ENCODE measurements at regions not wholly inside any gene's neighbourhood (a gene's known extent, or its start where the extent isn't known, plus 50 kb on each side); places are given as distances from the start of the nearest gene placed in this dataset.

DNA sequence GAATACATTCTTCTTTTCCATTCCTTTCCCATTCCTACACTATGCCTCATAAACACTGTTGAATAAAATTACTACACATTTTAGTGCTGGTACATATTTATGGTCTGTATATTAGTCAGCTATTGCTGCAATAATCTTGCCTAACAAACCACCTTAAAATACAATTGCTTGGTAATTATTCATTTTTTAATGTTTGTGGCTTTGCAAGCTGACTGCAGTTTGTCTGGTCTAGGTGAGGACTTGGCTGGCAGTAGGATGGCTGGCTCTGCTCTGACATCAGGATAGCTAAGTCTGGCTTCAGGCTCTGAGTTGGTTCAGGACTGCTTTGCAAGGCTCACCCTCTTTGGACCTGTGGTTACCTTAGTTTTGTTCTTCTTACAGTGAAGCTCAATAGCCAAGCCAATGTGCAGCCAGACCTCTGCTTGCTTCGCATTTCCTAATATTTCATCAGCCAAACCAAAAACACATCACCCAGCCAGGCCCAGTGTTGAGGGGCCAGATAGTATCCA lies 913.4 kb upstream of the RAG2 start:
- Histone ChIP-seq H3K27me3 (ENCODE audit: insufficient read depth, low read length) (no peaks in the 10 kb centered on the region), H3K27ac (ENCODE audit: low read depth, low read length) (peak overlapping the region; percentile 53), H4K20me1 (ENCODE audit: insufficient read depth, low read length) (no peaks in the 10 kb centered on the region), H3K9me3 (ENCODE audit: low read depth, low read length) (no peaks in the 10 kb centered on the region), H3K36me3 (ENCODE audit: insufficient read depth, low read length) (no peaks in the 10 kb centered on the region), H3K4me3 (ENCODE audit: insufficient read depth, low read length) (no peak overlapping the region), H3K4me2 (ENCODE audit: insufficient read depth, low read length) (no peak overlapping the region), H3K79me2 (ENCODE audit: insufficient read depth, low read length) (no peaks in the 10 kb centered on the region), H2AFZ (ENCODE audit: low read length) (no peak overlapping the region), H3K4me1 (ENCODE audit: insufficient read depth, low read length) (peaks cover 8% of the 10 kb centered on the region)
- TF ChIP-seq, protein P1, sequence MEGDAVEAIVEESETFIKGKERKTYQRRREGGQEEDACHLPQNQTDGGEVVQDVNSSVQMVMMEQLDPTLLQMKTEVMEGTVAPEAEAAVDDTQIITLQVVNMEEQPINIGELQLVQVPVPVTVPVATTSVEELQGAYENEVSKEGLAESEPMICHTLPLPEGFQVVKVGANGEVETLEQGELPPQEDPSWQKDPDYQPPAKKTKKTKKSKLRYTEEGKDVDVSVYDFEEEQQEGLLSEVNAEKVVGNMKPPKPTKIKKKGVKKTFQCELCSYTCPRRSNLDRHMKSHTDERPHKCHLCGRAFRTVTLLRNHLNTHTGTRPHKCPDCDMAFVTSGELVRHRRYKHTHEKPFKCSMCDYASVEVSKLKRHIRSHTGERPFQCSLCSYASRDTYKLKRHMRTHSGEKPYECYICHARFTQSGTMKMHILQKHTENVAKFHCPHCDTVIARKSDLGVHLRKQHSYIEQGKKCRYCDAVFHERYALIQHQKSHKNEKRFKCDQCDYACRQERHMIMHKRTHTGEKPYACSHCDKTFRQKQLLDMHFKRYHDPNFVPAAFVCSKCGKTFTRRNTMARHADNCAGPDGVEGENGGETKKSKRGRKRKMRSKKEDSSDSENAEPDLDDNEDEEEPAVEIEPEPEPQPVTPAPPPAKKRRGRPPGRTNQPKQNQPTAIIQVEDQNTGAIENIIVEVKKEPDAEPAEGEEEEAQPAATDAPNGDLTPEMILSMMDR (IDR thresholded peaks at IDR 0.05; ENCODE audit: extremely low read depth, low read depth, low read length), result no peak
- no peak for DNase-seq (ENCODE audit: insufficient read length, low spot score, missing footprints)

DNA sequence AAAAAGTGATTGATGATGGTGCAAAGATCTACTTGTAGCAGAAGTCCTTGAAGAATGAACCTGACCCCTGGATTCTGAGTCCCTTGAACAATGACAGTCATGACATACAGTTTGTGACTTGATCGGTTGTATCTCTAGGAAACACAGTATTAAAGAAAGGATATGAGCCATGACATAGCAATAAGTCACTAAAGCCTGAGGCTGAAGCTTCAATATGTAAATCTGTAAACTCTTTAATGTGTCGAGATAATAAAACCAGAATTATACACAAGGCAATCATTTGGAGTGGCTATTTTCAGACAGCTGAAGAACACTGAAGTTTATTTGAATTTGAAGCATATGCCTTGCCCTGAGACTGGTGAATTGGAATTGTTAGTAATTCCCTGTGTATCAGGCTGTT lies 911.5 kb upstream of the RAG2 start:
- no peaks in the 10 kb centered on the region for H4K20me1 ChIP-seq (ENCODE audit: insufficient read depth, low read length)
- H2AFZ ChIP-seq (ENCODE audit: low read length), result no peak overlapping the region
- no peak overlapping the region for H3K4me2 ChIP-seq (ENCODE audit: insufficient read depth, low read length)
- H3K79me2 ChIP-seq (ENCODE audit: insufficient read depth, low read length), result no peaks in the 10 kb centered on the region
- no peaks in the 10 kb centered on the region for H3K9me3 ChIP-seq (ENCODE audit: low read depth, low read length)
- TF ChIP-seq, protein P1 (IDR thresholded peaks at IDR 0.05; ENCODE audit: extremely low read depth, low read depth, low read length), result no peak
- H3K4me1 ChIP-seq (ENCODE audit: insufficient read depth, low read length), result peaks cover 14% of the 10 kb centered on the region
- no peaks in the 10 kb centered on the region for H3K27me3 ChIP-seq (ENCODE audit: insufficient read depth, low read length)
- DNase-seq (ENCODE audit: insufficient read length, low spot score, missing footprints), result no peak
- no peak overlapping the region for H3K27ac ChIP-seq (ENCODE audit: low read depth, low read length)
- no peaks in the 10 kb centered on the region for H3K36me3 ChIP-seq (ENCODE audit: insufficient read depth, low read length)
- H3K4me3 ChIP-seq (ENCODE audit: insufficient read depth, low read length), result no peak overlapping the region

DNA sequence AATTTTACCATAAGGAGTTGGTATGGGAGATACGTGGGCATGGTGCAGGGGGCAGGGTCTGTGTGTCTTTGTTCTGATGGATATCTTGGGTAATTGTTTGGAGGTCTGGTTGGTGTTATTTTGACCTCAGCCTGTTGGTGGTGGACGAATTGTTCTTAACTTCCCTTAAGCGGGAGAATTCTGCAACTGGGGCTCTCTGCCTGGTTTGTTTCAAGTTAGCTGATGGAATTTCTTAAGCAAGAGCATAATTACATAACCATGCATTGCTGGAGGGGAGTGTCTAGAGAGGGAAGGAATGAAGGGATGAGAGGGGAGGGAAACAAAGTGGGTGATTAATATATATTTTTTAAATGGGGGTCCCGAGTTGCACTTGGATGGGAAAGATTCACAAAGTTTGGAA lies 908.5 kb upstream of the RAG2 start:
- no peaks in the 10 kb centered on the region for H3K27me3 ChIP-seq (ENCODE audit: insufficient read depth, low read length)
- peaks cover 19% of the 10 kb centered on the region for H3K4me1 ChIP-seq (ENCODE audit: insufficient read depth, low read length)
- H3K4me3 ChIP-seq (ENCODE audit: insufficient read depth, low read length), result no peak overlapping the region
- no peaks in the 10 kb centered on the region for H4K20me1 ChIP-seq (ENCODE audit: insufficient read depth, low read length)
- H3K4me2 ChIP-seq (ENCODE audit: insufficient read depth, low read length), result no peak overlapping the region
- TF ChIP-seq, protein P1 (IDR thresholded peaks at IDR 0.05; ENCODE audit: extremely low read depth, low read depth, low read length), result no peak
- DNase-seq (ENCODE audit: insufficient read length, low spot score, missing footprints), result no peak
- H2AFZ ChIP-seq (ENCODE audit: low read length), result no peak overlapping the region
- H3K36me3 ChIP-seq (ENCODE audit: insufficient read depth, low read length), result no peaks in the 10 kb centered on the region
- H3K27ac ChIP-seq (ENCODE audit: low read depth, low read length), result no peak overlapping the region
- no peaks in the 10 kb centered on the region for H3K79me2 ChIP-seq (ENCODE audit: insufficient read depth, low read length)
- H3K9me3 ChIP-seq (ENCODE audit: low read depth, low read length), result no peaks in the 10 kb centered on the region

DNA sequence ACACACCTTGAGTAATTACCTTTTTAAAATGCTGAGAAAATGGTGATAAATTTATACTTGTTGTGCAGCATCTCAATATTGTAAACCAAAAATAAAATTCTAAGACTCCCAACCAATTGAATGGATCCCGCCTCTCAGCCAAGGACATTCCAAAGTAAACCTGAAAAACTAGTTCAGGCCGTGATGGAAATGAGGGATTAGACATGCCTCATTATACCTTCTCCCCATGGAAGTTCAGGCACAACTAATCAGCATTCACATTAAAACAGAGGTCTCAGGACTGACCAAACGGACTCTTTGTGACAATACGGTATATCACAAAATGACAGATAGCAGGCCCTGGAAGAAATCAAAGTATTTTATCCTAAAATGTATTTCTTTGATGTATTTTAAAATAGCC lies 907.4 kb upstream of the RAG2 start:
- TF ChIP-seq, protein P1 (IDR thresholded peaks at IDR 0.05; ENCODE audit: extremely low read depth, low read depth, low read length), result no peak
- H2AFZ ChIP-seq (ENCODE audit: low read length), result no peak overlapping the region
- peak overlapping the region; percentile 76 for H3K27ac ChIP-seq (ENCODE audit: low read depth, low read length)

More for the DNA sequence above, 907.4 kb upstream of the RAG2 start:
- no peaks in the 10 kb centered on the region for H3K27me3 ChIP-seq (ENCODE audit: insufficient read depth, low read length)
- no peaks in the 10 kb centered on the region for H4K20me1 ChIP-seq (ENCODE audit: insufficient read depth, low read length)
- H3K79me2 ChIP-seq (ENCODE audit: insufficient read depth, low read length), result no peaks in the 10 kb centered on the region
- no peaks in the 10 kb centered on the region for H3K9me3 ChIP-seq (ENCODE audit: low read depth, low read length)
- H3K4me3 ChIP-seq (ENCODE audit: insufficient read depth, low read length), result no peak overlapping the region
- H3K4me2 ChIP-seq (ENCODE audit: insufficient read depth, low read length), result peak overlapping the region; percentile 56
- DNase-seq (ENCODE audit: insufficient read length, low spot score, missing footprints), result no peak
- peaks cover 15% of the 10 kb centered on the region for H3K4me1 ChIP-seq (ENCODE audit: insufficient read depth, low read length)
- H3K36me3 ChIP-seq (ENCODE audit: insufficient read depth, low read length), result no peaks in the 10 kb centered on the region

Measured in osteoblast (primary cell).